IMR-90 (cell line): ENCODE measurements at regions not wholly inside any gene's neighbourhood (a gene's known extent, or its start where the extent isn't known, plus 50 kb on each side); places are given as distances from the start of the nearest gene placed in this dataset.

Experiments used
- ATAC-seq: fragments of 200-7000 bp; cut with Tn5 transposase; 2 replicates; pipeline ENCODE4 v1.9.1; 2020; ENCODE audit warnings: low read depth, mild to moderate bottlenecking, moderate library complexity
- BruUV-seq: library from RNA; stranded (reverse); fragments of 400-500 nt; replicated peaks from 2 replicates; lab custom pipeline; 2021; lab: Mats Ljungman, UMichigan
- CTCF ChIA-PET: fragments of 300-600 bp; formaldehyde crosslinking; extraction: SDS; loops from one replicate; lab custom pipeline; 2021; ENCODE audit warnings: antibody characterized with exemption; lab: Yijun Ruan, JAX
- POLR2A ChIA-PET: fragments of 300-600 bp; sonication (Branson Sonifier 250); formaldehyde crosslinking; loops from one replicate; lab custom pipeline; 2022; ENCODE audit warnings: antibody characterized with exemption; ENCODE audit not compliant: unreplicated experiment; lab: Charles Lee
- DNase-seq: peaks from one replicate; pipeline ENCODE4 v3.0.0; 2013
- H2AFZ ChIP-seq: replicated peaks from 2 replicates; pipeline ENCODE3; 2013; ENCODE audit warnings: low read length, mild to moderate bottlenecking; ENCODE audit not compliant: poor library complexity
- H2AK5ac ChIP-seq: 2 replicates; pipeline ENCODE4 v1.6.1; 2013; ENCODE audit warnings: low read depth, low read length, inconsistent platforms
- H2AK9ac ChIP-seq: replicated peaks from 2 replicates; pipeline ENCODE3; 2013; ENCODE audit warnings: mild to moderate bottlenecking, low read depth, low read length, moderate library complexity; ENCODE audit not compliant: poor library complexity
- H2BK120ac ChIP-seq: 2 replicates; pipeline ENCODE4 v1.6.1; 2013; ENCODE audit warnings: low read depth, low read length, inconsistent platforms
- H2BK15ac ChIP-seq: 3 replicates; pipeline ENCODE4 v1.6.1; 2013; ENCODE audit warnings: low read depth, low read length, inconsistent platforms
- H2BK20ac ChIP-seq: 2 replicates; pipeline ENCODE4 v1.6.1; 2013; ENCODE audit warnings: low read depth, mild to moderate bottlenecking, inconsistent platforms, low read length, moderate library complexity
- H2BK5ac ChIP-seq: 2 replicates; pipeline ENCODE4 v1.6.1; 2013; ENCODE audit warnings: mild to moderate bottlenecking, low read depth, low read length, inconsistent platforms; ENCODE audit not compliant: poor library complexity, severe bottlenecking
- H3K14ac ChIP-seq: replicated peaks from 2 replicates; pipeline ENCODE4 v1.6.1; 2013; ENCODE audit warnings: low read depth, low read length, inconsistent platforms
- H3K18ac ChIP-seq: 2 replicates; pipeline ENCODE4 v1.6.1; 2013; ENCODE audit warnings: low read depth, low read length, control low read depth
- H3K23ac ChIP-seq: 2 replicates; pipeline ENCODE4 v1.6.1; 2013; ENCODE audit warnings: low read depth, low read length, inconsistent platforms
- H3K27ac ChIP-seq: 2 replicates; pipeline ENCODE4 v1.5.1; 2013; ENCODE audit warnings: mild to moderate bottlenecking, control low read depth, low read length; ENCODE audit not compliant: insufficient read depth
- H3K27me3 ChIP-seq: 2 replicates; pipeline ENCODE4 v1.6.1; 2013; ENCODE audit warnings: low read length; ENCODE audit not compliant: control insufficient read depth, insufficient read depth
- H3K36me3 ChIP-seq: 2 replicates; pipeline ENCODE4 v1.6.1; 2013; ENCODE audit warnings: low read length, mixed read lengths; ENCODE audit not compliant: control insufficient read depth, insufficient read depth
- H3K4ac ChIP-seq: 2 replicates; pipeline ENCODE4 v1.6.1; 2013; ENCODE audit warnings: low read depth, low read length, inconsistent platforms
- H3K4me1 ChIP-seq: 2 replicates; pipeline ENCODE4 v1.6.1; 2013; ENCODE audit warnings: low read length, mixed read lengths; ENCODE audit not compliant: control insufficient read depth, insufficient read depth
- H3K4me2 ChIP-seq: 2 replicates; pipeline ENCODE4 v1.6.1; 2013; ENCODE audit warnings: low read depth, mild to moderate bottlenecking, control low read depth, low read length, moderate library complexity
- H3K4me3 ChIP-seq: 2 replicates; pipeline ENCODE4 v1.5.1; 2013; ENCODE audit warnings: low read depth, mild to moderate bottlenecking, control low read depth, low read length, moderate library complexity; ENCODE audit not compliant: insufficient read depth
- H3K56ac ChIP-seq: 2 replicates; pipeline ENCODE4 v1.6.1; 2013; ENCODE audit warnings: low read length, inconsistent platforms; ENCODE audit not compliant: insufficient read depth; ENCODE audit errors: extremely low read depth
- H3K79me1 ChIP-seq, 2 experiments: 2 replicates each; pipeline ENCODE4 v1.6.1; 2013; ENCODE audit warnings: low read length in 2 of 2, inconsistent platforms in 1 of 2, low read depth in 1 of 2
- H3K9ac ChIP-seq: 2 replicates; pipeline ENCODE4 v1.6.1; 2013; ENCODE audit warnings: low read depth, low read length, control low read depth
- H3K9me1 ChIP-seq: 2 replicates; pipeline ENCODE4 v1.6.1; 2013; ENCODE audit warnings: low read length, inconsistent platforms; ENCODE audit not compliant: insufficient read depth
- H3K9me3 ChIP-seq: 2 replicates; pipeline ENCODE4 v1.6.1; 2013; ENCODE audit warnings: low read length; ENCODE audit not compliant: control insufficient read depth, insufficient read depth
- H4K20me1 ChIP-seq: 2 replicates; pipeline ENCODE4 v1.6.1; 2013; ENCODE audit warnings: low read length, inconsistent platforms; ENCODE audit not compliant: insufficient read depth
- H4K5ac ChIP-seq: 2 replicates; pipeline ENCODE4 v1.6.1; 2013; ENCODE audit warnings: mild to moderate bottlenecking, low read depth, low read length, control low read depth
- H4K8ac ChIP-seq, 2 experiments: 2 replicates each; pipeline ENCODE4 v1.6.1; 2013; ENCODE audit warnings: low read depth in 2 of 2, low read length in 2 of 2, control low read depth in 1 of 2, inconsistent platforms in 1 of 2
- H4K91ac ChIP-seq: 2 replicates; pipeline ENCODE4 v1.6.1; 2013; ENCODE audit warnings: low read depth, low read length, inconsistent platforms; ENCODE audit not compliant: insufficient read depth
- FOS ChIP-seq: fragments of 150-350 bp; IDR thresholded peaks from 2 replicates; pipeline ENCODE4 v1.6.1; 2016; ENCODE audit warnings: low read depth, low read length
- MXI1 ChIP-seq: IDR thresholded peaks from 2 replicates; pipeline ENCODE4 v1.6.1; 2012; ENCODE audit warnings: low read depth, mild to moderate bottlenecking, low read length, moderate library complexity, borderline replicate concordance
- NFE2L2 ChIP-seq: fragments of 150-350 bp; IDR thresholded peaks from 2 replicates; pipeline ENCODE4 v1.6.1; 2016; ENCODE audit warnings: low read depth, mild to moderate bottlenecking, low read length
- USF2 ChIP-seq: fragments of 150-350 bp; IDR thresholded peaks from 2 replicates; pipeline ENCODE4 v1.6.1; 2017; ENCODE audit warnings: mild to moderate bottlenecking, antibody characterized with exemption, low read length, low read depth
- WGBS, 2 experiments: methylation state at CpG; one replicate each; pipeline versions ENCODE4 v1.1.5 to v1.1.7; 2013; ENCODE audit warnings: missing lambda C conversion rate in 2 of 2; ENCODE audit not compliant: insufficient read length in 1 of 2; ENCODE audit errors: extremely low coverage in 2 of 2; 5-methylcytosine and 5-hydroxymethylcytosine counted together
- dilution Hi-C: fragments of 300-500 bp; cut with HindIII; formaldehyde crosslinking; loops from one replicate; pipeline ENCODE4 v1.14.3; 2018; ENCODE audit warnings: low sequenced_read_pairs; ENCODE audit not compliant: unreplicated experiment
- in situ Hi-C: fragments of 300-500 bp; cut with MboI; formaldehyde crosslinking; loops from 3 replicates; pipeline ENCODE4 v1.14.3; 2019; ENCODE audit warnings: low sequenced_read_pairs, inconsistent platforms, mixed read lengths
- intact Hi-C: fragments of 100-400 bp; cut with micrococcal nuclease; formaldehyde crosslinking; loops from 2 replicates; pipeline ENCODE4 v1.10.0; 2022

GRCh38 chr12:32995623-32996022 lies 99.0 kb upstream of the PKP2 start:
- ChIA-PET POLR2A (no interaction called here), CTCF (no interaction called here)
- Histone ChIP-seq H2BK15ac (no peak overlapping the region), H4K5ac (no peak overlapping the region), H3K4me3 (no peak overlapping the region), H2BK20ac (no peak overlapping the region), H4K20me1 (no peaks in the 10 kb centered on the region), H3K4me1 (no peaks in the 10 kb centered on the region), H3K27me3 (no peaks in the 10 kb centered on the region), H3K9ac (no peak overlapping the region), H3K4me2 (no peak overlapping the region), H2BK120ac (no peak overlapping the region), H3K18ac (no peak overlapping the region), H3K14ac (no peak overlapping the region), H2AK5ac (no peak overlapping the region), H4K8ac (no peak overlapping the region), H2BK5ac (no peak overlapping the region), H3K23ac (no peak overlapping the region), H2AK9ac (no peak overlapping the region), H3K79me1 (no peaks in the 10 kb centered on the region), H4K91ac (no peak overlapping the region), H3K27ac (no peak overlapping the region), H3K36me3 (no peaks in the 10 kb centered on the region), H3K9me1 (no peaks in the 10 kb centered on the region), H3K4ac (no peak overlapping the region), H3K9me3 (peaks cover 6% of the 10 kb centered on the region), H2AFZ (no peak overlapping the region), H3K56ac (no peak overlapping the region; the same call in 1 of the 2 replicates)
- TF ChIP-seq MXI1 (no peak), FOS (no peak), USF2 (no peak), NFE2L2 (no peak)
- ATAC-seq (no peak), DNase-seq (no peak)
- no TSS peak for BruUV-seq
- WGBS, 2 experiments = no CpG with 5 or more reads among the region's 2 CpGs
- intact Hi-C loops (no loop called here), in situ Hi-C loops (no loop called here), dilution Hi-C loops (no loop called here)
